CD4-positive, alpha-beta T cell (primary cell): ENCODE measurements at regions not wholly inside any gene's neighbourhood (a gene's known extent, or its start where the extent isn't known, plus 50 kb on each side); places are given as distances from the start of the nearest gene placed in this dataset.

ENCODE experiments used
- ATAC-seq: fragments of 200-7000 bp; cut with Tn5 transposase; one replicate; pipeline ENCODE4 v1.10.0; 2022; ENCODE audit warnings: mild to moderate bottlenecking; ENCODE audit not compliant: poor library complexity
- CTCF ChIA-PET: fragments of 350-600 bp; sonication (Branson Sonifier 250); formaldehyde crosslinking; loops from one replicate; lab custom pipeline; 2021; ENCODE audit warnings: antibody characterized with exemption, inconsistent platforms; lab: Charles Lee
- POLR2A ChIA-PET: fragments of 350-600 bp; sonication (Branson Sonifier 250); formaldehyde crosslinking; loops from one replicate; lab custom pipeline; 2021; ENCODE audit warnings: antibody characterized with exemption, inconsistent platforms; lab: Charles Lee
- DNase-seq, 14 experiments: peaks; one replicate each; pipeline ENCODE4 v3.0.0-alpha.2; 2013 to 2020; ENCODE audit warnings: mixed read lengths in 2 of 14
- H3K27ac ChIP-seq, 2 donors: one replicate each; pipeline versions ENCODE4 v1.5.1 to v1.7.0; 2013; ENCODE audit warnings: low read length in 2 of 2, low read depth in 1 of 2, mild to moderate bottlenecking in 1 of 2
- H3K27me3 ChIP-seq, 2 experiments: 1 replicate in 1 of 2; 2 replicates in 1 of 2; pipeline versions ENCODE4 v1.6.1 to v1.7.0; 2013; ENCODE audit warnings: low read length in 2 of 2, control low read depth in 1 of 2, mild to moderate bottlenecking in 1 of 2, moderate library complexity in 1 of 2; ENCODE audit not compliant: insufficient read depth in 2 of 2, control insufficient read depth in 1 of 2
- H3K36me3 ChIP-seq: one replicate; pipeline ENCODE4 v1.6.1; 2013; ENCODE audit warnings: low read length, control low read depth; ENCODE audit not compliant: insufficient read depth
- H3K4me1 ChIP-seq: one replicate; pipeline ENCODE4 v1.6.1; 2013; ENCODE audit warnings: low read length, control low read depth; ENCODE audit not compliant: insufficient read depth
- H3K4me3 ChIP-seq: one replicate; pipeline ENCODE4 v1.5.1; 2013; ENCODE audit warnings: mild to moderate bottlenecking, low read length, moderate library complexity
- H3K9me3 ChIP-seq, 2 experiments: 1 replicate in 1 of 2; 2 replicates in 1 of 2; pipeline versions ENCODE4 v1.6.1 to v1.7.0; 2013; ENCODE audit warnings: low read length in 2 of 2, mild to moderate bottlenecking in 2 of 2, control low read depth in 1 of 2, moderate library complexity in 1 of 2; ENCODE audit not compliant: control insufficient read depth in 1 of 2, insufficient read depth in 1 of 2
- H3K27ac Mint-ChIP-seq: one replicate; pipeline ENCODE4 v1.8.0; 2020; ENCODE audit warnings: mixed read lengths
- H3K27me3 Mint-ChIP-seq: one replicate; pipeline ENCODE4 v1.8.0; 2021; ENCODE audit warnings: mixed read lengths
- H3K36me3 Mint-ChIP-seq: one replicate; pipeline ENCODE4 v1.8.0; 2021; ENCODE audit warnings: low read depth, mixed read lengths
- H3K4me1 Mint-ChIP-seq: one replicate; pipeline ENCODE4 v1.8.0; 2021; ENCODE audit warnings: low read depth, mixed read lengths
- H3K4me3 Mint-ChIP-seq: one replicate; pipeline ENCODE4 v1.8.0; 2020; ENCODE audit warnings: mild to moderate bottlenecking, mixed read lengths
- H3K9me3 Mint-ChIP-seq: one replicate; pipeline ENCODE4 v1.8.0; 2020; ENCODE audit warnings: mixed read lengths
- CTCF ChIP-seq: fragments of 200-600 bp; IDR thresholded peaks from one replicate; pipeline ENCODE4 v1.8.0; 2022; ENCODE audit warnings: antibody characterized with exemption, mild to moderate bottlenecking
- intact Hi-C, 2 experiments: fragments of 100-400 bp; cut with DNase I in 1 of 2; cut with micrococcal nuclease in 1 of 2; formaldehyde crosslinking; loops; one replicate each; pipeline versions ENCODE4 v1.15.1 to v1.9.0; 2023 to 2025; cut with DNase I, micrococcal nuclease

GRCh38 chr15:96107916-96108315 is 222.6 kb upstream of the NR2F2 start:
- CTCF ChIA-PET: no interaction called here
- H3K4me1 Mint-ChIP-seq: no peaks in the 10 kb centered on the region
- Histone ChIP-seq H3K9me3 (no peaks in the 10 kb centered on the region), H3K27ac (no peak overlapping the region), H3K36me3 (no peaks in the 10 kb centered on the region), H3K27me3 (no peaks in the 10 kb centered on the region), H3K4me3 (no peak overlapping the region), H3K4me1 (no peaks in the 10 kb centered on the region)
- H3K27ac Mint-ChIP-seq: no peak overlapping the region
- intact Hi-C loops: no loop called here
- H3K27me3 Mint-ChIP-seq: no peaks in the 10 kb centered on the region
- no peaks in the 10 kb centered on the region for H3K36me3 Mint-ChIP-seq
- ATAC-seq: no peak
- no peak overlapping the region for H3K4me3 Mint-ChIP-seq
- DNase-seq: no peak
- no peaks in the 10 kb centered on the region for H3K9me3 Mint-ChIP-seq
- POLR2A ChIA-PET: no interaction called here
- TF ChIP-seq CTCF: no peak

DNA sequence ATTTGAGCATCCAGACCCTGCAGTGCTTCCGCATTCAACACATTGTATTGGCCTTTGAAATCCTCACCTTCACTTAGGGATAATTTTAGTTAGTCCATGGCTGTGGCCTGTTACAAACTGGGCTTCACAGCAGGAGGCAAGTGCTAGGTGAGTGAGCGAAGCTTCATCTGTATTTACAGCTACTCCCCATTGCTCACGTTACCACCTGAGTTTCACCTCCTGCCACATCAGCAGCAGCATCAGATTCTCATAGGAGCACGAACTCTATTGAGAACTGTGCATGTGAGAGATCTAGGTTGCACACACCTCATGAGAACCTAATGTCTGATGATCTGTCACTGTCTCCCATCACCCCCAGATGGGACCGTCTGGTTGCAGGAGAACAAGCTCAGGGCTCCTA is 222.1 kb upstream of the NR2F2 start:
- DNase-seq: no peak
- no peaks in the 10 kb centered on the region for H3K27me3 Mint-ChIP-seq
- ChIA-PET POLR2A (no interaction called here), CTCF (no interaction called here)
- Histone ChIP-seq H3K27me3 (no peaks in the 10 kb centered on the region), H3K27ac (no peak overlapping the region), H3K4me1 (no peaks in the 10 kb centered on the region), H3K4me3 (no peak overlapping the region), H3K9me3 (no peaks in the 10 kb centered on the region), H3K36me3 (no peaks in the 10 kb centered on the region)
- TF ChIP-seq CTCF: no peak
- ATAC-seq: no peak
- intact Hi-C loops: no loop called here
- no peak overlapping the region for H3K27ac Mint-ChIP-seq
- no peak overlapping the region for H3K4me3 Mint-ChIP-seq
- H3K4me1 Mint-ChIP-seq: no peaks in the 10 kb centered on the region
- H3K36me3 Mint-ChIP-seq: no peaks in the 10 kb centered on the region
- no peaks in the 10 kb centered on the region for H3K9me3 Mint-ChIP-seq

GRCh38 chr15:96109820-96110219 is 220.7 kb upstream of the NR2F2 start:
- CTCF ChIA-PET: no interaction called here
- ATAC-seq: no peak

More at GRCh38 chr15:96109820-96110219, 220.7 kb upstream of the NR2F2 start:
- Mint-ChIP-seq H3K27me3 (no peaks in the 10 kb centered on the region), H3K9me3 (no peaks in the 10 kb centered on the region), H3K36me3 (no peaks in the 10 kb centered on the region), H3K4me1 (no peaks in the 10 kb centered on the region), H3K27ac (no peak overlapping the region), H3K4me3 (no peak overlapping the region)
- H3K36me3 ChIP-seq: no peaks in the 10 kb centered on the region
- no peaks in the 10 kb centered on the region for H3K27me3 ChIP-seq
- no peak for DNase-seq
- POLR2A ChIA-PET: no interaction called here
- H3K4me3 ChIP-seq: no peak overlapping the region
- no peak for TF ChIP-seq CTCF
- no peaks in the 10 kb centered on the region for H3K4me1 ChIP-seq
- intact Hi-C loops: no loop called here
- no peak overlapping the region for H3K27ac ChIP-seq
- H3K9me3 ChIP-seq: no peaks in the 10 kb centered on the region
